ENCODE measurements at regions not wholly inside any gene's neighbourhood (a gene's known extent, or its start where the extent isn't known, plus 50 kb on each side); places are given as distances from the start of the nearest gene placed in this dataset.

- no peak for DNase-seq (ENCODE audit: low read depth)
These were observed 213.9 kb upstream of the KLHL29 start for GRCh38 chr2:23171108-23171507.

DNA sequence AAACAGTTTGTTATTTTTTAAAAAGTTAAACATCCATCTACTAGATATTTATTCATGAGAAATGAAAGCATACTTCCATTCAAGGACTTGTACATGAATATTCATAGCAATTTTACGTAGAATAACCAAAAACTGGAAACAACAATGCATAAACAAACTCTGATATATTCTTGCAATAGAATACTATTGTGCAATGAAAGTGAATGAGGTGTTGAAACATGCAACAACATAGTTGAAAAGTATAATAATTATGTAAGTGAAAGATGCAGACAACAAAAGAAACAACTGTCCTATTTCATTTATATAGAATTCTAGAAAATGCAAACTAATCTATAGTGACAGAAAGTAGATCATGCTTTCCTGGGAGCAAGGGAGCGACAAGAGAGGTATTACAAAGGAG lies 206.6 kb upstream of the KLHL29 start:
- DNase-seq (ENCODE audit: low read depth): no peak

- DNase-seq (ENCODE audit: low read depth): no peak
These were observed 201.2 kb upstream of the KLHL29 start for GRCh38 chr2:23183733-23184132.

DNA sequence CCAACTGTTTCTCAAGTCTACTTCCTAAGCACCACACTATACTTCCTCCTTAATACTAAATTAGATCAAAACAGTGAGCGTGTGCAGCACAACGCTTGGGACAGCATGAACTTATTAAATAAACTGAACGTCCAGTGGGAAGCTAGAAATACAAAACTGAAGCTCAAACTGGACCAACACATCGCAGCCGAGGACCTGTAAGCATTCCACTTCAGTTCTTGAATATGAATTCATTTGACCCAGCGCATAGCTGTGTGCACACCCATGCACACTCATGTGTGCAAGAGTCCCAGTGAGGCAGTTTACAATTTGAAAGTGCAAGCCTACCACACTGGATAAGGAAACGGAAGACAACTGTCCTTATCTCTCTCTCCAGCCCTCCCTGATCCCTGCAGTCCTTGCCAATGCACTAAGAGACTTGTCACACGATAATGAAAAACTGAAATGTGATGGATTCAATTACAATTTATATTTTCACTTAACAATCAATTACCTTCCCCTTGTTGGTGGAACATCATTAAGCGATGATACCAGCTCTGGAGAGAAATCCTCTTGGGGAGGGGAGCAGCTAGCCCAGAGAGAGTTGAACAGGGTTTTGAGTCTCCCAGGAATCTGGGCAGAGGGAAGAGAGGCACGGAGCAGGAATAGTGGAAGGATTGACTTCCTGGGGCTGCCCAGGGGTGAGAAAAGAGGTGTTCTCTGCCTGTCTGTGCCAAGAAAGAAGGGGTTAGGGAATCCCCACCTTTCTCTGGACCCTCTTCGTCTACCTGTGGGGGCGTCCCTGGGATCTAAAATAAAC lies 186.5 kb upstream of the KLHL29 start:
- DNase-seq (ENCODE audit: low read depth): no peak

- DNase-seq (ENCODE audit: low read depth): peak; percentile 14
These were observed 185.7 kb upstream of the KLHL29 start for GRCh38 chr2:23199115-23199918.

DNA sequence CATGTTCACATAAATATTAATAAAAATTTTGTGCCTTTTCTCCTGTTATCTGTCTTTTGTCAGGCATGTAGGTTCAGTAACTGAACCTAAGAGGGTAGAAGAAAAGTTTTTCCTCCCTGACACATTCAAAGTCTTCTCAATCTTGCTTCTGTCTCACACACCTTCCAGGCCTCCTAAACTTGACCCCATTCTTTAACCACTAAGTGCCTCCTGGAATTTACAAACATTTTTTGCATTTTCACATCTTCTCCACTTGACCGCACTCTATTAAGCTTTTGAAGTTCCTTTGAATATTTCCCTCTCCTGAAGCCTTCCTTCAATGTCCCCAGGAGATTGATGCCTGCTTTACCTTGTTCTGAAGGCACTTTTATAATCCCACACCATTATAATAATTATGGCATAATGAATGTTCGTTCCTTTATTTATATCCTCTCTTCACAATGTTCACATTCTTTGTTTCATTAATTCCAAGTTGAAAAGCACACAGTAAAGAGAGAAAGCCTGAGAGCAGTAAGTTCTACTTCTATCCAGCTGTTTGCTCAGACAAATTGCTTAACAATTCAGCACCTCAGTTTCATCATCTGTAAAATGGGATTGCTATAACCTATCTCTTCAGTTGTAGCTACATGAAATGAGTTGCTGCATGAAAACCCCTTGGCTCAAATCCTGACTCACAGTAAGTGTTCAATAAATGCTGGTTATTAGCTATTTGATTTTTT lies 184.8 kb upstream of the KLHL29 start:
- no peak for DNase-seq (ENCODE audit: low read depth)

DNA sequence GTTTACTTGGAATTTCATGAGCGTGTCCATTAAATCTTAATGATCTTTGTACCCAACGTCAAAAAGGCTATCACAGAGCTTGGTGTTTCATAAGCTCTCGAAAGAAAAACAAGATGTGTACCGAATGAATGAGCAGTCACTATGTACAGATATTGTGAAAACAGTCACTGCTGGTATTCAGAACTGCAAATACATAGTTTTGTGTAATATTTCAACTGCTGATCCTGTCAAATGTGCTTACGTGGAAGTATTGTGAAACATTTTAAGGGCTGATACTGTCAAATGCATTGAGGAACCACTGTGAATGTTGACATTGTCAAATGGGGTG lies 184.2 kb upstream of the KLHL29 start:
- DNase-seq (ENCODE audit: low read depth): no peak

DNA sequence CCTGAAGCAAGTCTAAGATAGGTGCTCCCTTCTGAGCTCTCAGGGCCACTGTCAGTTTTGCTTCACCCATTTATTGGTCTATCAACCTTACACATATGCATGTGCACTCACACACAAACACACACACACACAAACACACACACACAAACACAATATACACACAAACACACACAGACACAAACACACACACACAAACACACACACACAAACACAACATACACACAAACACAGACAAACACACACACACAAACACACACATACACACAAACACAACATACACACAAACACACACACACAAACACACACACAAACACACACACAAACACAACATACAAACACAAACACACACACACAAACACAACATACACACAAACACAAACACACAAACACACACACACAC lies 181.6 kb upstream of the KLHL29 start:
- DNase-seq (ENCODE audit: low read depth): no peak

GRCh38 chr2:23204685-23205242 lies 180.2 kb upstream of the KLHL29 start:
- no peak for DNase-seq (ENCODE audit: low read depth)

DNA sequence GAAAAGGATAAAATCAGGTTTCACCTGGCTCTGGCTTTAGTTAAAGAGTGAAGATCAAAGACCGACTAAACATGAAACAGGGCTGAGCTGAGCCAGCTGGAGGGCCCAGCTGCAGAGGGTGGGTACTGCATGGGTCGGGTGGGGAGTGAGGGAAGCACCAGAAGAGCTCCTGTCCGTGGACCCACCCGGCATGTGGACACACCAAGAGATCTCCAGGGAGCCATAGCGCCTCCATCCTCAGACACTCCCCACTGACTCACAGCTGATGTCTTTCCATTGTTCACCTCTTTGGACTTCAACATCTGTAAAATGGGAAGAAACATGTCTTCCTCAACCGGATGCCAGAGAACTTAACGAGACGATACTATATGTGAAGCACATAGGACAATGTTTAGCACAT lies 178.3 kb upstream of the KLHL29 start:
- no peak for DNase-seq (ENCODE audit: low read depth)

GRCh38 chr2:23207871-23208270 lies 177.1 kb upstream of the KLHL29 start:
- DNase-seq (ENCODE audit: low read depth): no peak

GRCh38 chr2:23208339-23208738 lies 176.6 kb upstream of the KLHL29 start:
- DNase-seq (ENCODE audit: low read depth): no peak

DNA sequence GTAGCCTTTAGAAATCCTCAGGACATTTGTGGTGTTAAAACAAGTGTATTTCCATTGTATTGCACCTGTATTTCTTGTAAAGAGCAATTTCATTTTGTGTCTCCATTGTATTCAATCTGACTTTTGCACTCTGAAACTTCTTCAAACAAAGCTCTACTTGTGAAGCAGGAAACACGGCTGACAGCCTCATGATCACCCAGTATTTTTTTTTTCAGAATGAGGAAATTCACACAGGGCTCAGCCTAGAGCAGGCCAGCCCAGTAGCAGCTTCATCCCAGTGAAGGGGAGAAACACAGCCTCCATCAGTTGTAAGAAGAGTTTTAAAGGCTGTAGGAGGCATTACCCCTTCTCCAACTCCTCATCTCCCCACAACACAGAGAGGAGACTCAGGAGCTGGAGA lies 175.9 kb upstream of the KLHL29 start:
- no peak for DNase-seq (ENCODE audit: low read depth)

GRCh38 chr2:23211987-23212583 lies 172.9 kb upstream of the KLHL29 start:
- DNase-seq (ENCODE audit: low read depth): no peak

DNA sequence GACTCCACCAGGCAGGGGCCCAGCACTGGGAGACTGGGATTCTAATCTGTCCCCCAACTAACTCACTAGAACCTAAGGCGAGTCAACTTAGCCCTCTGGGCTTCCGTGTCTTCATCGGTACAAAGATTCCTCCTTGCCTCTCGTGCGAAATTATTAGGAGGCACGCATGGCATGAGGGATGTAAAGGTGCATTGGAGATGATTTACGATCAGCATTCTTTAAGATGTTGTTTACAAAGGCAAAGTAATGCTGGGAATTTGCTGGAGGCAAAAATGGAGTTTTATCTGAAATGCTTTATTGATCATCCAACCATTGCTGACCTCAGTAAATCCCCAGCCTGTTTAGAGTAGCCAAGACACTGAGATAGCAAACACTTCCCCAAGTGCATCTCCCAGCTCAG lies 171.8 kb upstream of the KLHL29 start:
- no peak for DNase-seq (ENCODE audit: low read depth)

DNA sequence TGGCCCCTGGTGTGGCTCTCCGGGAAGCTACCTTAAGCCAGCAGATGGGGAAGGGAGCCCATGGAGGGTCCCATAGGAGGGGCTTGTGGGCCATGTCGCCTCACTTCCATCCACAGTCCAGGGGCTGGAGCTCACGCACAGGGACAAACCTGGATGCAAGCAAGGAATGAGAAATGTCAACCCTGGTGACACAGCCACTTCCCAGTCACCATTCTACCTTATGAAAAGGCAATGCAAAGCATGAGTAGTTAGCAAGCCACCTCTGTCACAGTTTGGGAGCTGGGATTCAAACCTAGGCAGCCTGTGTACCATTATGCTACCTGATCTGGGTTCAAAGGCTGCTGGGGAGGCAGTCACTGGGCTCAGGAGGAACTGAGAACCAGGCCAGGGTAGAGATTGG lies 170.0 kb upstream of the KLHL29 start:
- DNase-seq (ENCODE audit: low read depth): no peak

DNA sequence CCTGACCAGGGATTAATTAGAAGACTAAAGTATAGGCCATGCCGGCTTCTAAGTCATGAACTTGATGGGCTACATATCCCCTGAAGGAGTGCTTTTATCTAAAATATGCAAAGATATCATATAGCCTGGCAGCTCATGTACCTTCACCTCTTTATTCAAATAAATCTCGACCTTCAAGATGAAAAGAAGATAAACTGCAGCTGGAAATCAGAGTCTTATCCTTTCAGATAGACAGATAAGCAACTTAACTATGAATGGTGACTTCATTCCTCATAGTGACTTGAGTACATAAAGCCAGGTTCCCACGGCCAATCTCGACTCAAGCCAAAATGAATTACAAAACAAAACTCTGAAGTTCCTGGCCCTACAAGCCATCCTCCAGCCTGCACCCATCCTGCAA lies 165.3 kb upstream of the KLHL29 start:
- DNase-seq (ENCODE audit: low read depth): no peak

DNA sequence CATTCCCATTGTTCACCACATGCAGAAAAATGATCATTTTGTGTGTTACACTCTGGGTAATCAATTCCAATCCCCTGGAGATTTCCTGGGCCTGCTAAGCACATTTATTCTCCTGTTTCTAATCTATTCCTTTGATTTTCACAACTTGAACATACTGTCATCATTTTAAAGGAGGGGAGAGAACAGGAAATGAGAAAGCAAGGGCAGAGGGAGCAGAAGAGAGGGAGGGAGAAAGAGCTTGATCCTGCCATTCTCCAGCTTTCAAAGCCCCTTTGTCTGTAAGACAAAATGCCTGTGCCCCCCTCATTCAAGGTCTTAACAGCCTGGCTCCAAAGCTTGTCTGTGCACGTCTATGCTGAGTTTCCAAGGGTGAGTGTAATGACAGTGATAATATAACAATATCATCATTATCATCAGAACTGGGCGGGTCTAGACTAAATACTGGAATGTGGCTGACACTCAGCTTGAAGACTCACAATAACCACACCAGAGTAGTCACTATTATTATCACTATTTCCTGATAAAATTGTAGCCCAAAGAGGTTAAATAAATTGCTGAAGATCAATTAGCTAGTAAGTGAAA lies 164.4 kb upstream of the KLHL29 start:
- no peak for DNase-seq (ENCODE audit: low read depth)

GRCh38 chr2:23221236-23221635 lies 163.7 kb upstream of the KLHL29 start:
- no peak for DNase-seq (ENCODE audit: low read depth)

DNA sequence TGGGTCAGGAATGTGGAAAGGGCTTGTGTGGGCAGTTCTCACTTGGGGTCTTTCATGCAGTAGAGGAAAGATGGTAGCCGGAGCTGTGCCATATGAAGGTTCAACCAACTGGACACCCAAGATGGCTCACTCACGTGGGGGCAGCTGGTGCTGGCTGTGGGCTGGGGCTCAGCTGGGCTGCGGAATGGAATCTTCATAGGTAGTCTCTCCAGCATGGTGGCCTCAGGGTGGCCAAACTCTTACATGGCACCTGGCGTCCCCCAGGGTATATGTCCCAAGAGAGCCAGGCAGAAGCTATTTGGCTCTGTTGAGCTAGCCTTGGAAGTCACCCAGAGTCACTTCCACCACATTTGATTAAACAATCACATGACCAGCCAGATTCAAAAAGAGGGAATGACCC lies 163.1 kb upstream of the KLHL29 start:
- DNase-seq (ENCODE audit: low read depth): no peak

DNA sequence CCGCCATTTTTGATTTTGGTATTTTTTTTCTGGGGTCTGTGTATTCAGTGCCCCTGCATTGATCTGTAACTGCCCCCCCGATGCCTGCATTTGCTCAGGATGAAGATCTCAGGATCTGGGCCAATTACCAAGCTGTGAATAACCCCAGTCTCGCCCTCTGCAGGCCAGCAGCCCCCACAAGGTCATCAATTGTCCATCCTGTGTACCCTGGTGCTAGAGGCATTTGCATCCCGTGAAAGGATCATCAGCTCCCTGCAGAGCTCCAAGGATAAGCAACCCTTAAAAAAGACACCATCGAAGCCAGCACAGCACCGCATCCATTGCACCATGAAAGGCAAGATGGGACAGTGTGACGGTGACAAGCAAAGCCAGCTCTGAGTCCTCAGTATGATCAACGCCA lies 154.1 kb upstream of the KLHL29 start:
- no peak for DNase-seq (ENCODE audit: low read depth)

- no peak for DNase-seq (ENCODE audit: low read depth)
These were observed 153.1 kb upstream of the KLHL29 start for GRCh38 chr2:23231865-23232264.
